Right lobe of liver (tissue), 4 donors: ENCODE measurements at regions not wholly inside any gene's neighbourhood (a gene's known extent, or its start where the extent isn't known, plus 50 kb on each side); places are given as distances from the start of the nearest gene placed in this dataset.

Experiments
- POLR2A ChIP-seq: fragments of 450-650 bp; IDR thresholded peaks from one replicate; pipeline ENCODE4 v1.6.1; 2017; ENCODE audit warnings: antibody characterized with exemption, mild to moderate bottlenecking
- TF ChIP-seq, protein P1 (sequence below), 4 donors: fragments of 200-600 bp in 3 of 4; fragments of 450-650 bp in 1 of 4; IDR thresholded peaks; one replicate each; pipeline versions ENCODE4 v1.5.1 to v1.8.0; 2016 to 2022; ENCODE audit warnings: antibody characterized with exemption in 4 of 4, mild to moderate bottlenecking in 2 of 4
- donor health status: DM: no; HTN: no; CAD: no.
- donor health status: DM: no; HTN: no; CAD: no.
- donor health status: DM: no; HTN: yes; CAD: no.

DNA sequence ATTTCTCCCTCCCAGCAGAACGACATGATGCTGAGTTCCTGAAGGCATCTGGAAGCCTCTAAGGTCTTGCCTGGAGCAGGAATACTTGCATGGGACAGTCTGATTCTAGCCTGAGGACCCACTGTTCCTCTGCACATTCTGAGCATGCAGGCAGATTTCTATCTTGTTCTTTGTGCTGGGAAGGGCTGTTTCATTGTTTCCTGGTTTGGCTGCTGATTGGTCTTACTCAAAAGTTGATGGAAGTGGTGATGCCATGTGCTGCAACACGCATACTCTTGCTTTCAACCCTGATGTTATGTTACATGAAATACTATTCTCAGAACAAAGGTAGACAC, 307.0 kb downstream of the GATA3 start:
- TF ChIP-seq, protein P1, sequence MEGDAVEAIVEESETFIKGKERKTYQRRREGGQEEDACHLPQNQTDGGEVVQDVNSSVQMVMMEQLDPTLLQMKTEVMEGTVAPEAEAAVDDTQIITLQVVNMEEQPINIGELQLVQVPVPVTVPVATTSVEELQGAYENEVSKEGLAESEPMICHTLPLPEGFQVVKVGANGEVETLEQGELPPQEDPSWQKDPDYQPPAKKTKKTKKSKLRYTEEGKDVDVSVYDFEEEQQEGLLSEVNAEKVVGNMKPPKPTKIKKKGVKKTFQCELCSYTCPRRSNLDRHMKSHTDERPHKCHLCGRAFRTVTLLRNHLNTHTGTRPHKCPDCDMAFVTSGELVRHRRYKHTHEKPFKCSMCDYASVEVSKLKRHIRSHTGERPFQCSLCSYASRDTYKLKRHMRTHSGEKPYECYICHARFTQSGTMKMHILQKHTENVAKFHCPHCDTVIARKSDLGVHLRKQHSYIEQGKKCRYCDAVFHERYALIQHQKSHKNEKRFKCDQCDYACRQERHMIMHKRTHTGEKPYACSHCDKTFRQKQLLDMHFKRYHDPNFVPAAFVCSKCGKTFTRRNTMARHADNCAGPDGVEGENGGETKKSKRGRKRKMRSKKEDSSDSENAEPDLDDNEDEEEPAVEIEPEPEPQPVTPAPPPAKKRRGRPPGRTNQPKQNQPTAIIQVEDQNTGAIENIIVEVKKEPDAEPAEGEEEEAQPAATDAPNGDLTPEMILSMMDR (IDR thresholded peaks at IDR 0.05), result no peak
- no peak for TF ChIP-seq POLR2A
